ENCODE measurements at regions not wholly inside any gene's neighbourhood (a gene's known extent, or its start where the extent isn't known, plus 50 kb on each side); places are given as distances from the start of the nearest gene placed in this dataset.

GRCh38 chr21:15192243-15192642, 127.4 kb upstream of the NRIP1 start:
- no peaks in the 10 kb centered on the region for H3K36me3 ChIP-seq
- H3K27ac ChIP-seq = no peak overlapping the region
- H3K27me3 ChIP-seq (ENCODE audit: low read depth) = no peaks in the 10 kb centered on the region
- no peak overlapping the region for H3K4me3 ChIP-seq
- intact Hi-C loops (cut with DNase I) = no loop called here
- H3K9me3 ChIP-seq = no peaks in the 10 kb centered on the region
- TF ChIP-seq CTCF (IDR thresholded peaks at IDR 0.05) = no peak
- DNase-seq (no peak), ATAC-seq (no peak)
- H3K4me1 ChIP-seq = no peaks in the 10 kb centered on the region

- no peak for ATAC-seq
- no peak for TF ChIP-seq CTCF (IDR thresholded peaks at IDR 0.05)
- no peaks in the 10 kb centered on the region for H3K36me3 ChIP-seq
- H3K4me1 ChIP-seq = no peaks in the 10 kb centered on the region
- H3K27ac ChIP-seq = no peak overlapping the region
- no peak for DNase-seq
- intact Hi-C loops (cut with DNase I) = no loop called here
- H3K9me3 ChIP-seq = no peaks in the 10 kb centered on the region
- H3K4me3 ChIP-seq = no peak overlapping the region
- H3K27me3 ChIP-seq (ENCODE audit: low read depth) = no peaks in the 10 kb centered on the region
These were observed 129.1 kb upstream of the NRIP1 start for GRCh38 chr21:15193937-15194336.

- no peaks in the 10 kb centered on the region for H3K4me1 ChIP-seq
- intact Hi-C loops (cut with DNase I) = no loop called here
- H3K9me3 ChIP-seq = no peaks in the 10 kb centered on the region
- no peaks in the 10 kb centered on the region for H3K36me3 ChIP-seq
- no peak overlapping the region for H3K4me3 ChIP-seq
- no peak overlapping the region for H3K27ac ChIP-seq
- DNase-seq = no peak
- no peaks in the 10 kb centered on the region for H3K27me3 ChIP-seq (ENCODE audit: low read depth)
- no peak for TF ChIP-seq CTCF (IDR thresholded peaks at IDR 0.05)
- ATAC-seq = no peak
These were observed 130.3 kb upstream of the NRIP1 start for GRCh38 chr21:15195104-15195503.

- H3K4me1 ChIP-seq = no peaks in the 10 kb centered on the region
- TF ChIP-seq CTCF (IDR thresholded peaks at IDR 0.05) = no peak
- H3K9me3 ChIP-seq = no peaks in the 10 kb centered on the region
- no peak for ATAC-seq
- H3K27me3 ChIP-seq (ENCODE audit: low read depth) = no peaks in the 10 kb centered on the region
- no peak for DNase-seq
- no peaks in the 10 kb centered on the region for H3K36me3 ChIP-seq
- intact Hi-C loops (cut with DNase I) = no loop called here
- H3K4me3 ChIP-seq = no peak overlapping the region
- no peak overlapping the region for H3K27ac ChIP-seq
These were observed 131.0 kb upstream of the NRIP1 start for GRCh38 chr21:15195768-15196167.

GRCh38 chr21:15197696-15198095, 132.9 kb upstream of the NRIP1 start:
- H3K27ac ChIP-seq = no peak overlapping the region
- H3K27me3 ChIP-seq (ENCODE audit: low read depth) = no peaks in the 10 kb centered on the region
- no peaks in the 10 kb centered on the region for H3K36me3 ChIP-seq
- H3K4me3 ChIP-seq = no peak overlapping the region
- intact Hi-C loops (cut with DNase I) = no loop called here
- DNase-seq (no peak), ATAC-seq (no peak)
- H3K9me3 ChIP-seq = no peaks in the 10 kb centered on the region
- no peaks in the 10 kb centered on the region for H3K4me1 ChIP-seq
- no peak for TF ChIP-seq CTCF (IDR thresholded peaks at IDR 0.05)
